PFSK-1 (cell line): ENCODE measurements at regions not wholly inside any gene's neighbourhood (a gene's known extent, or its start where the extent isn't known, plus 50 kb on each side); places are given as distances from the start of the nearest gene placed in this dataset.

Experiments used
- FOXP2 ChIP-seq: optimal IDR thresholded peaks from 2 replicates; pipeline ENCODE3; 2011; ENCODE audit warnings: borderline replicate concordance, control low read depth, inconsistent platforms; ENCODE audit not compliant: insufficient read depth; ENCODE audit errors: extremely low read length, extremely low read depth
- POLR2AphosphoS5 ChIP-seq: IDR thresholded peaks from 2 replicates; pipeline ENCODE4 v1.6.1; 2012; ENCODE audit warnings: low read depth, mild to moderate bottlenecking, control low read depth, low read length, moderate library complexity
- REST ChIP-seq, 2 experiments: IDR thresholded peaks; 2 replicates each; pipeline versions ENCODE4 v1.6.1 to v1.8.0; 2011 to 2012; ENCODE audit warnings: low read depth in 2 of 2, low read length in 2 of 2, control low read depth in 1 of 2, inconsistent platforms in 1 of 2, mild to moderate bottlenecking in 1 of 2, moderate library complexity in 1 of 2; ENCODE audit not compliant: insufficient read depth in 1 of 2
- SIN3A ChIP-seq: IDR thresholded peaks from 2 replicates; pipeline ENCODE4 v1.6.1; 2012; ENCODE audit warnings: mild to moderate bottlenecking, low read length, moderate library complexity, borderline replicate concordance; ENCODE audit not compliant: insufficient read depth
- TAF1 ChIP-seq: IDR thresholded peaks from 2 replicates; pipeline ENCODE4 v1.6.1; 2012; ENCODE audit warnings: low read length, control low read depth, borderline replicate concordance; ENCODE audit not compliant: insufficient read depth

GRCh38 chr12:77571768-77572167 is 258.9 kb upstream of the NAV3 start:
- TF ChIP-seq TAF1: no peak
- TF ChIP-seq SIN3A: no peak
- TF ChIP-seq POLR2AphosphoS5: no peak
- no peak for TF ChIP-seq FOXP2
- TF ChIP-seq REST (IDR thresholded peaks at IDR 0.05; ENCODE audit: insufficient read depth in 1 of 2, low read depth in 2 of 2, low read length in 2 of 2): no peak

GRCh38 chr12:77571127-77571526 is 259.6 kb upstream of the NAV3 start:
- TF ChIP-seq TAF1 (no peak), REST (IDR thresholded peaks at IDR 0.05; ENCODE audit: insufficient read depth in 1 of 2, low read depth in 2 of 2, low read length in 2 of 2) (no peak), FOXP2 (no peak), SIN3A (no peak), POLR2AphosphoS5 (no peak)

GRCh38 chr12:77569876-77570275 is 260.8 kb upstream of the NAV3 start:
- no peak for TF ChIP-seq TAF1
- TF ChIP-seq POLR2AphosphoS5: no peak
- no peak for TF ChIP-seq FOXP2
- TF ChIP-seq SIN3A: no peak
- no peak for TF ChIP-seq REST (IDR thresholded peaks at IDR 0.05; ENCODE audit: insufficient read depth in 1 of 2, low read depth in 2 of 2, low read length in 2 of 2)

GRCh38 chr12:77560714-77561113 is 270.0 kb upstream of the NAV3 start:
- TF ChIP-seq TAF1 (no peak), POLR2AphosphoS5 (no peak), FOXP2 (no peak), SIN3A (no peak), REST (IDR thresholded peaks at IDR 0.05; ENCODE audit: insufficient read depth in 1 of 2, low read depth in 2 of 2, low read length in 2 of 2) (no peak)

- no peak for TF ChIP-seq POLR2AphosphoS5
- TF ChIP-seq SIN3A: no peak
- no peak for TF ChIP-seq REST (IDR thresholded peaks at IDR 0.05; ENCODE audit: insufficient read depth in 1 of 2, low read depth in 2 of 2, low read length in 2 of 2)
- no peak for TF ChIP-seq FOXP2
- no peak for TF ChIP-seq TAF1
Measured at GRCh38 chr12:77559400-77560074, 271.2 kb upstream of the NAV3 start.
